Progenitor cell of endocrine pancreas (in vitro differentiated cells): ENCODE measurements at regions not wholly inside any gene's neighbourhood (a gene's known extent, or its start where the extent isn't known, plus 50 kb on each side); places are given as distances from the start of the nearest gene placed in this dataset.

Experiments used
- DNase-seq: peaks from one replicate; pipeline ENCODE4 v3.0.0; 2021; ENCODE audit warnings: low spot score; ENCODE audit not compliant: unreplicated experiment
- H3K27ac Mint-ChIP-seq: 2 replicates; pipeline ENCODE4 v1.8.0; 2021; ENCODE audit warnings: mild to moderate bottlenecking, moderate library complexity, mixed read lengths
- H3K27me3 Mint-ChIP-seq: 2 replicates; pipeline ENCODE4 v1.8.0; 2021; ENCODE audit warnings: mixed read lengths
- H3K36me3 Mint-ChIP-seq: 2 replicates; pipeline ENCODE4 v1.8.0; 2022; ENCODE audit warnings: mixed read lengths; ENCODE audit not compliant: insufficient read depth
- H3K4me1 Mint-ChIP-seq: 2 replicates; pipeline ENCODE4 v1.8.0; 2021; ENCODE audit warnings: low read depth, mixed read lengths
- H3K4me3 Mint-ChIP-seq: 2 replicates; pipeline ENCODE4 v1.8.0; 2021; ENCODE audit warnings: low read depth, mild to moderate bottlenecking, moderate library complexity, mixed read lengths
- H3K9me3 Mint-ChIP-seq: 2 replicates; pipeline ENCODE4 v1.8.0; 2021; ENCODE audit warnings: low read depth, mixed read lengths
- CTCF ChIP-seq: fragments of 200-600 bp; sonication (generic); IDR thresholded peaks from one replicate; pipeline ENCODE4 v1.5.0; 2021; ENCODE audit warnings: antibody characterized with exemption, mild to moderate bottlenecking; ENCODE audit not compliant: unreplicated experiment

GRCh38 chr2:217138284-217138683 is 278.4 kb upstream of the TNP1 start:
- H3K36me3 Mint-ChIP-seq, result peaks cover 6% of the 10 kb centered on the region
- no peak for TF ChIP-seq CTCF
- H3K9me3 Mint-ChIP-seq, result peaks cover 52% of the 10 kb centered on the region
- DNase-seq, result no peak
- H3K4me3 Mint-ChIP-seq, result no peak overlapping the region
- no peaks in the 10 kb centered on the region for H3K4me1 Mint-ChIP-seq
- H3K27me3 Mint-ChIP-seq, result no peaks in the 10 kb centered on the region
- no peak overlapping the region for H3K27ac Mint-ChIP-seq

DNA sequence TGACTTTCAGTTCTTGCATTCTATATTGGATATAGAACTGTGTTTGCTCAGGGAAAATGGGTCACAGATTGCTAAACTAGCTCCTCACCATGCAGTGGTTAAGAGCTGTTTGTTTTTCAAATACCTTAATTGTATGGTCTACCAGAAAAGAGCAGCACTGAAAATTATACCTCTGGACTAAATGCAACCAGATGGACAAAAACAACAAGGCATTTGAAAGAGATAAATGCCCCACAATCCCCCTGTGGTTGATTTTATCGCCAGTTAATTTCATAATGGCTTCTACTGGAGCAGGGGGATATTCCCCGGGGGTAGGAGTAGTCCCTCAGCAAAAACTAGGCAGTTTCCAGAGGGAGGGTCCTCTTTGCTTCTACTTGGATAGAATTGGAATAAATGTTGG is 267.9 kb upstream of the TNP1 start:
- no peak for DNase-seq
- H3K4me3 Mint-ChIP-seq, result no peak overlapping the region
- no peak overlapping the region for H3K27ac Mint-ChIP-seq
- no peaks in the 10 kb centered on the region for H3K9me3 Mint-ChIP-seq
- no peak for TF ChIP-seq CTCF
- H3K27me3 Mint-ChIP-seq, result no peaks in the 10 kb centered on the region
- peaks cover 7% of the 10 kb centered on the region for H3K4me1 Mint-ChIP-seq
- no peaks in the 10 kb centered on the region for H3K36me3 Mint-ChIP-seq

DNA sequence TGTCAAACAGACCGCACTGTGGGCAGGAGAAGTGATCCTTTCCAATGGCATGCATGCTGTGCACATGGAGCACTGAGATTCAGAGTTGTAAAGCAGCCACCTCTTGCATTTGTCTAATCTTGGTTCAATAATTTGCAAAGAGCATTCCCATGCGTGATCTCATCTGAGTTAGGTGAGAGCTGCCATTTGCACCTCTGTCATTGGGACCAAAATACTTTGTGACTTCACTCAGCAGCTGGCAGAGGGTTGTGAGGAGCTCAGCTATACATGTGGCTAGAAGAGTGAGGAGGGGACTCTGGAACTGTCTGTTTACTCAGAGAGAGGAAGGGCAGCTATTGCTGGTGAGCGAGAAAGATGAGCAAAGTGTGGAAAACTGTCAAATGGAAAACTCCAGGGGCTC is 265.1 kb upstream of the TNP1 start:
- Mint-ChIP-seq H3K9me3 (no peaks in the 10 kb centered on the region), H3K36me3 (no peaks in the 10 kb centered on the region), H3K4me1 (peaks cover 10% of the 10 kb centered on the region), H3K27me3 (no peaks in the 10 kb centered on the region), H3K27ac (no peak overlapping the region), H3K4me3 (no peak overlapping the region)
- DNase-seq, result no peak
- TF ChIP-seq CTCF, result no peak

DNA sequence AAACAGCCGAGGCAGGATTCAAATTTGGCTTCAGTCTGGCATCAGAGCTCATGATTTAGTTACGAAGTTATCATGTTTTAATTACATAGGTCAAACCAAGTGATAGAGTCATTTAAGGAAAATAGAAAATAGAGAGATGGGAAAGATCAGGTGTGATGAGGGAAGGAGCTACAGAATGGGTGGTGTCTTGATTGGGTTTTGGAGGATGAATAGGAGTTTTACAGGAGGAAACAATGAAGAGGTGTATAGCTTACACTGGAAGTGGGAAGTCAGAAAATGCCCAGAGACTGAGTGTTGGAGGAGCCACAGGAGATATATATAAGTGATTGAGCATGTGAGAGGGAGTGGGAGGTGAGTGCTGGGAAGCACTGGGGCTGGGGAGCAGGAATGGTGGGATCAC is 264.2 kb upstream of the TNP1 start:
- H3K36me3 Mint-ChIP-seq, result no peaks in the 10 kb centered on the region
- TF ChIP-seq CTCF, result no peak
- no peak overlapping the region for H3K27ac Mint-ChIP-seq
- peaks cover 10% of the 10 kb centered on the region for H3K4me1 Mint-ChIP-seq
- DNase-seq, result no peak
- H3K4me3 Mint-ChIP-seq, result no peak overlapping the region
- H3K27me3 Mint-ChIP-seq, result no peaks in the 10 kb centered on the region
- no peaks in the 10 kb centered on the region for H3K9me3 Mint-ChIP-seq

DNA sequence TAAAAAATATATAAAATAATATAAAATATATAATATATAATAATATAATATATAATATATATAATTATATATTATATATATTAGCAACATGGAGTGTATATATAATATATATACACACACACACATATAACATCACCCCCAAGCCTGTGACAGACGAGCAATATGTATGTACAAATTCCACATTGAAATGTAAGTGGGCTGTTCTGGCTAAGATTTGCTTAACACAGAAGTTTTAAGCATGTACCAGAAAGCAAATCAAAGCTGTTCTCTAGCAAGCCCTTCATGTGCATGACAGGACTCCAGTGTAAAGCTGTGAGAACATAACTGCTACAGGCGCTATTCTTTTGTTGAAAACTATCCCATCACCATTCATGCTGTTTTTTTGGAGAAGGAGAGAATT is 261.7 kb upstream of the TNP1 start:
- Mint-ChIP-seq H3K9me3 (no peaks in the 10 kb centered on the region), H3K4me3 (no peak overlapping the region), H3K27ac (no peak overlapping the region), H3K27me3 (peaks cover 5% of the 10 kb centered on the region), H3K4me1 (peaks cover 10% of the 10 kb centered on the region), H3K36me3 (no peaks in the 10 kb centered on the region)
- no peak for TF ChIP-seq CTCF
- no peak for DNase-seq
